Inflammatory macrophage (primary cell): ENCODE measurements at regions not wholly inside any gene's neighbourhood (a gene's known extent, or its start where the extent isn't known, plus 50 kb on each side); places are given as distances from the start of the nearest gene placed in this dataset.
"Not testable (repeated sequence)": the region's sequence is repeated elsewhere in the genome, so short reads cannot be mapped to it uniquely, and the experiment has no call there.

Experiments
- DNase-seq, 2 donors: peaks; one replicate each; pipeline ENCODE4 v3.0.0-alpha.2; 2020 to 2022

GRCh38 chr2:61675204-61675603 is 137.0 kb upstream of the XPO1 start:
- DNase-seq, result no peak

- no peak for DNase-seq
Measured at GRCh38 chr2:61671561-61672315, 133.6 kb upstream of the XPO1 start.

DNA sequence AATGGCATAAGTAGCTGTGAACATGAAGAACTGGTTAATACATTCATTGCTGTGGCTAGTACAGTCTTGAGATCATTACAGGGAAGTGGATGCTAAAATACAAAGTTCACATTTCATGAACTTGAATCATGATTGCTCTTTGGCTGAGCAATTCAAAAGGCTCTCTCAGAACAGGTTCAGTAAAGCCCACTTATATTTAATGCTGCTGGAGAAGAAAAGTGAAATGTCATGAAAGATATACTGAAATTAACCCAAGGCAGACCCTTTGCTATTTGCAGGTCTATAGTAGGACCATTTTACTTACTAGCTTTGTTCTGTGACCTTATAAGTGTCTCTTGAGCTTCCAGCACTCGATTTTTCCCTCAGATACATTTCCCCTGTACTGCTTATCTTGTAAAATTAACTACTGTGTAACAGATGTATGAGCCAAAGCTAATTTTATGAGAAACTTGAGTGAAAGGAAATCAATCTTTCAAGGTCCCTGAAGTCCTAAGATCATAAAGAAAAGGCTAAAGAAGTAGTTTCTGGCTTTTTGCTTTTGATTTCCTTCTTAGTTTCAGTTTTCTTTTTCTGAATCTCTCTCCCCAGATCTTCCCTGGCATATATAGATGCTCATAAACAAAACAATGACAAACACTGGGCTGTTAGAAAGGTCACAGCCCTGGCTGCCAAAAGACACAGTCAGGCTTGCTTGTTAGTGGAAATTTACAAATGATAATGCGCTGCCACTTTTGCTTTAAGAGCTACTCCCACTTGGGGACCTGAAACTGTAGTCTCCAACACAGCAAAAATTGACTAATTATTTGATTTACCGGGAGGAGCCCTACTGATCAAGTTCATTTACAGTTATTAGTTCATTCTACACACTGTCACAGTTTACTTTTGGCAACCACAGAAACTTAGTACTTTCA is 132.7 kb upstream of the XPO1 start:
- peak; percentile 18 to 20 for DNase-seq

GRCh38 chr2:61664190-61664589 is 126.0 kb upstream of the XPO1 start:
- DNase-seq, result no peak

DNA sequence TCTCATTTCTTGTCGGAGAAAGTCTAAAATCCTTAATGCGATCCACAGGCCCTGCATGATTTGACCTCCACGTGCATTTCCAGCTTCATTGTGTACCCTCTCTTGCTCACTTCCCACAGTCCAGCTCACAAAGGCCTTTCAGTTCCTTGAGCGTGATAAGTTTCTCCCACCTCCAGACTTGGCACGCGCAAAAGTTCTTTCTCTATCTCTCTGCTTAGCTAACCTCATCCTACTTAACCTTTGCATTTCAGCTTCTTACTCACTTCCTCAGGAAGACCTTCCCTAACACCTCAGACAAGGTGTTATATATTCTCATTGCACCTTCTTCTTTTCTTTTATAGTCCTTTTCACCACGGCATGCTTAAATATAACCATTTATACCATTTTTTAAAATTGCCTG is 124.8 kb upstream of the XPO1 start:
- DNase-seq, result no peak

- no peak for DNase-seq
Measured at GRCh38 chr2:61660511-61661388, 122.6 kb upstream of the XPO1 start.

DNA sequence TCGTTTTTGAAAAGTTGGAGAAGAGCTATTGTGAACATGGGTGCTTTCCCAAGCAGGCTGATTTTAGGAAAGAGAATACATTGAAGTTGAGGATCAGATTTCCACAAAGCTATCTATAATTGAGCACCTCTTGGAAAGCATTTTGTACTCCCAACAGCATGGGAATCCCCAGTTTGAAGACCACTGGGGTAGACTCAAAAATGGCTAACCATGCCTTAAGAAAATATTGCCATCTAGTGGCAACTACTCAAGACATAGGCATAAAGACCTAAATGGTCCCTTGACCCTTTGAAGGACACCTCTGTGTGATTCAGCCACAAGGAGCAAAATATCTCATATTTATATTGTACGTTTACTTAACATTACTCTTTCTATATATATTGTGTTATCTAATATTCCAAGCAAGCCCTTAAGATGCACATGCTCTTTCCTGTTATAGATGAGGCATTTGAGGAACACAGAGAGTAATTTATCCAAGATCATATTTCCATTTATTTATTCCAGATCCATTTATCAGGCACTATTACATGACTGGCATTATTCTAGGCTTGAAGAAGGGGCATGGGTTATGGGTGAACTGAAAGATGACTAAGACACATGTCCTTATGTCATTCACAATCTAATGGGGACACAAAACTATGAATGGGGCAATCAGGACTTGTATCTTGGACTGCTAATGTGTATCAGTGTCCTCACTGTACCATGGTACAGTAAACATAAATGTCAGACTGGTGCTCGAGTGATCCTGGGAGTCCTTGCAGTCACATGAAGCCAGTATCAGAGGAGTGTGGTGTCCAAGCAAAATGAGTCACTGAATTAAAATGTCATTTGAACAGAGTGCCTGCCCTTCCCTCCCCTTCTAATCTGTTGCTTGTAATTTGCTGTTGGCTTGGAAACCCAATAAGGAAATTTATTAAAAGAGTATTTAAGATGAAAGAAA is 121.0 kb upstream of the XPO1 start:
- DNase-seq, result peak; percentile 39 to 46

DNA sequence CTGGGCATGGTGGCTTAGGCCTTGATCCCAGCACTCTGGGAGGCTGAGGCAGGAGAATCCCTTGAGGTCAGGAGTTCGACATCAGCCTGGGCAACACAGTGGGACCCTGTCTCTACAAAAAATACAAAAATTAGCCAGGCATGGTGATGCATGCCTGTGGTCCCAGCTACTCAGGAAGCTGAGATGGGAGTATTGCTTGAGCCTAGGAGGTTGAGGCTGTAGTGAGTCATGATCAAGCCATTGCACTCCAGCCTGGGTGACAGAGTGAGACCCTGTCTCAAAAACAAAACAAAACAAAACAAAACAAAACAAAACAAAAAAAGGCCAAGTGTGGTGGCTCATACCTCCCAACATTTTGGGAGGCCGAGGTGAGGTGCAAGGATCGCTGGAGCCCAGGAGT is 111.8 kb upstream of the XPO1 start:
- DNase-seq, result not testable (repeated sequence)

DNA sequence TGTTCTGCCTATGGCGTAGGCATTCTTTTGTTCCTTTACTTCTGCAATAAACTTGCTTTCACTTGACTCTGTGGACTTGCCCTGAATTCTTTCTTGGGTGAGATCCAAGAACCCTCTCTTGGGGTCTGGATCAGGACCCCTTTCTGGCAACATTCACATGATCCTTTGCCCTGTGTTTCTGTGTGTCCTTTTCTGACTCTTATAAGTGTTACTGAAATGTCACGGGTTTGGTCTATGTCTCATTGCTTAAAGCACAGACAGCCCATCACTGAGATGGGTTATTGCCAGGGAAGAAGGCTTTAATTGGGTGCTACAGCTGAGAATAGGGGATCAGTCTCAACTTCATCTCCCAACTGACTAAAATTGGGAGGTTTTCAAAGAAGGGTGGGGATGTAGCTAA is 110.9 kb upstream of the XPO1 start:
- DNase-seq, result no peak

GRCh38 chr2:61647044-61647443 is 108.9 kb upstream of the XPO1 start:
- no peak for DNase-seq

DNA sequence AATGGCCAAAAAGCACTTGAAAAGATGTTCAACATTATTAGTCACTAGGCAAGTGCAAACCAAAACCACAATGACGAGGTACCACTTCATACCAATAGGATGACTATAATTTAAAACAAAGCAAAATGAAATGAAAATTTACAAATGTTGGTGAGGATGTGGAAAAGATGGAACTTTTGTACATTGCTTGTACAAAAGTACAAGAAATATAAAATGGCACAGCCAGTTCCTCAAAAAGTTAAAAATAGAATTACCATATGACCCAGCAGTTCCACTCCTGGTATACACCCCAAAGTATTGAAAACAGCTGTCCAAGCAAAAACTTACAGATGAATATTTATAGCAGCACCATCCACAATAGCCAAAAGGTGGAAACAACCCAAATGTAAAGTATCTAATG is 107.8 kb upstream of the XPO1 start:
- peak in 1 of 2 donors; percentile 11 for DNase-seq

- not testable (repeated sequence) for DNase-seq
Measured at GRCh38 chr2:61643153-61643552, 105.0 kb upstream of the XPO1 start.

DNA sequence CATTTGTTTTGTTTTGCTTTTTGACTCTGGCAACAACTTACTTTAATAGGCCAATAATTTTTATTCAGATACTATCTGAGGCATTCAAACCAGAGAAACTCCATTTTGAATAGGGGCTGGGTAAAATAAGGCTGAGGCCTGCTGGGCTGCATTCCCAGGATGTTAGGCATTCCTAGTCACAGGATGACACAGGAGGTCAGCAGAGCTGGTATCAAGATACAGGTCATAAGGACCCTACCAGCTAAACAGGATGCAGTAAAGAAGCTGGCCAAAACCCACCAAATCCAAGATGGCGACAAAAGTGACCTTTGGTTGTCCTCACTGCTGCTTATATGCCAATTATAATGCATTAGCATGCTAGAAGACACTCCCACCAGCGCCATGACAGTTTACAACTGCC is 102.2 kb upstream of the XPO1 start:
- DNase-seq, result no peak

DNA sequence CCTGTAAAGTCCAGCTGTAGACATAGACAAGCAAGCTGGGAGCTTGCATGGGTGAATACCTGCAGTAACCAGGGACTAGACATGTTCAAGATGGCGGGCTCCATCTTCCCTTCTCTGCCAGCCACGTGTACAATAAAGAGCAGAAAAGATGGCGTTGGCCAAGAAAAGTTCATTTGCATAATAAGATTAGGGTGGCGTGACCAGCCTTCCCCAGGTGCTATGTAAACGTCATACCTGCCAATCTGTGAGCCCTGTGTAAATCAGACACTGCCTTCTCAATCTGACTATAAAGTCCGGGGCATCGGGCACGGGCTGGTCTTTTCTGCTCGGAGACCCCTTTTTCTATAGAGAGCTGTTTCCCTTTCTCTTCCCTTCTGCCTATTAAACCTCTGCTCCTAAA is 101.6 kb upstream of the XPO1 start:
- no peak for DNase-seq

- DNase-seq, result no peak
Measured at GRCh38 chr2:61636686-61637085, 98.5 kb upstream of the XPO1 start.

- no peak for DNase-seq
Measured at GRCh38 chr2:61634512-61634911, 96.4 kb upstream of the XPO1 start.

GRCh38 chr2:61633250-61633649 is 95.1 kb upstream of the XPO1 start:
- no peak for DNase-seq

DNA sequence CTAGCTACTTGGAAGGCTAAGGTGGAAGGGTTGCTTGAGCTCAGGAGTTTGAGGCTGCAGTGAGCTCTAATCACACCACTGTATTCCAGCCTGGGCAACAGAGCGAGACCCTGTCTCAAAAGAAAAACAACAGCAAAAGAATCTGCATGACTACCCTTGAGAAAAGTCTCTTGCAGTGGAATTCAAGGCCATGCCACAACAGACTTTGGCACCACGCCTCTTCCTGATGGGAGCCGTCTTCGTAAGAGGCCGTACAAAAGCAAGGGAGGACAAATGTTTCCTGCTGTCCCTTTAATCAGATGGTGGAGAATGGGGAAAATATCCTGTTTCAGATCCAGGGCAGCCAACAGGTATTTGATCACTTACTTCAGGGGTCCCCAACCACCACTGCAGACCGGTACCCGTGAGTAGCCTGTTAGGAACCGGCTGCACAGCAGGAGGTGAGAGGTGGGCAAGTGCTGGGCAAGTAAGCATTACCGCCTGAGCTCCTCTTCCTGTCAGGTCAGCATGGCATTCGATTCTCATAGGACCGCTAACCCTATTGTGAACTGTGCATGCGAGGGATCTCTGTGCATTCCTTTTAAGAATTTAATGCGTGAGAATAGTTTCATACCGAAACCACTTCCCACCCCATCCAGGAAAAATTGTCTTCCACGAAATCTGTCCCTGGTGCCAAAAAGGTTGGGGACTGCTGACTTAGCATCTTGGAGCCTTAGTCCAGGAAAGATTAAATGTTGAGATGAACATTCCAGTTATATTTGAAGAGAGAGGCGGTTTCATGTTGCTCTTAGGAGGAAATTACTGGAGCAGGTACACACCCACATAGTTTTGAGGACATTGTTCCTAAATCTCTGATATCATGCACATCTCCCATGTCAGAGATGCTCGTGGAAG is 94.4 kb upstream of the XPO1 start:
- DNase-seq, result no peak

DNA sequence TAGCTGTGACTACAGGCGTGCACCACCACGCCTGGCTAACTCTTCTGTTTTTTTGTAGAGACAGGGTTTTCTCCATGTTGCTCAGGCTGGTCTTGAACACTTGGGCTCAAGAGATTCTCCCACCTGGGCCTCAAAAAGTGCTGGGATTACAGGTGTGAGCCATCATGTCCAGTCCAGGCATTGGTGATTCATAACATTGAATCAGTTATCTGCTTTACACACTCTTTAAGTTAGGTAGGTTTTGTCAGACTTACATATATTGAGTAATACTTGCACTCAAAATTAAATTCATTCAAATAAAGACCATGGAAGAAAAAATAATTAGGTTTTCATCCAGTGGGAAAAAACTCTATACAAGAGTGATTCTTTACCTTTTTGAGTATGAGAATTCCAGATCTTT is 93.2 kb upstream of the XPO1 start:
- DNase-seq, result no peak

DNA sequence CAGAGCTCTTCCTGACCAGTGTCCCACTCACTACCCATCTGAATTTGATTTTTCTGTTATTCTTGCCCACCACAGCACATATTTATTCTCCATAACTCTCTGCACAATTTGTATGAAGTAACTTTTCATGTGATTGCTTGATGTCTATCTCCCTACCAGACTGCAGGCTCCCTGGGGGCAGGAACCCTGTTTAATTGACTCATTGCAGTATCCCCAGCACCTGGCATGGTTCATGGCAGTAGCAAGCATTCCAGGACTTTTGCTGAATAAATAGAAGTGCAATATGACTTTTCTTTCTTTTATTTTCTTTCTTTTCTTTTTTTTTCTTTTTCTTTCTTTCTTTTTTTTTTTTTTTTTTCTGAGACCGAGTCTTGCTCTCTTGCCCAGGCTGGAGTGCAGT is 88.7 kb upstream of the XPO1 start:
- no peak for DNase-seq

DNA sequence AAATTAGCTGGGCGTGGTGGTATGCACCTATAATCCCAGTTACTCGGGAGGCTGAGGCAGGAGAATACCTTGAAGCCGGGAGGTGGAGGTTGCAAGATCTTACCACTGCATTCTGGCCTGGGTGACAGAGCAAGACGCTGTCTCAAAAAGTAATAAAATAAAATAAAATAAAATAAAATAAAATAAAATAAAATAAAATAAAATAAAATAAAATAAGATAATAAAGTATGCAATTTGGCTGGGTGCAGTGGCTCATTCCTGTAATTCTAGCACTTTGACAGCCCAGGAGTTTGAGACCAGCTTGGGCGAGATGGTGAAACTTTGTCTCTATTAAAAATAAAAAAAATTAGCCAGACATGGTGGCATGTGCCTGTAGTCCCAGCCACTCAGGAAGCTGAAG is 85.6 kb upstream of the XPO1 start:
- DNase-seq, result no peak
